OCI-LY1 (cell line): ENCODE measurements at regions not wholly inside any gene's neighbourhood (a gene's known extent, or its start where the extent isn't known, plus 50 kb on each side); places are given as distances from the start of the nearest gene placed in this dataset.

ENCODE experiments used
- CTCF ChIP-seq: fragments of 200-600 bp; sonication (generic), shearing (Covaris generic); IDR thresholded peaks from 2 replicates; pipeline ENCODE4 v1.5.1; 2017; ENCODE audit warnings: mild to moderate bottlenecking, antibody characterized with exemption, low read length, moderate library complexity, mixed read lengths
- EZH2 ChIP-seq: fragments of 200-600 bp; sonication (generic), shearing (Covaris generic); IDR thresholded peaks from 2 replicates; pipeline ENCODE4 v1.8.0; 2017; ENCODE audit warnings: borderline replicate concordance, mixed run types, mild to moderate bottlenecking, antibody characterized with exemption, low read length, moderate library complexity, mixed read lengths

GRCh38 chrX:138886769-138887168 lies 175.3 kb upstream of the FGF13 start:
- no peak for TF ChIP-seq CTCF
- no peak for TF ChIP-seq EZH2
